HEK293 (cell line): ENCODE measurements at regions not wholly inside any gene's neighbourhood (a gene's known extent, or its start where the extent isn't known, plus 50 kb on each side); places are given as distances from the start of the nearest gene placed in this dataset.

Experiments
- CTCF ChIA-PET: fragments of 350-600 bp; formaldehyde crosslinking; extraction: SDS; loops from one replicate; lab custom pipeline; 2021; ENCODE audit warnings: antibody characterized with exemption; lab: Yijun Ruan, JAX
- POLR2A ChIA-PET: fragments of 300-600 bp; formaldehyde crosslinking; extraction: SDS; loops from one replicate; lab custom pipeline; 2020; ENCODE audit warnings: antibody characterized with exemption, inconsistent platforms; lab: Yijun Ruan, JAX
- H3K27ac ChIP-seq: fragments of 200-500 bp; sonication (Bioruptor generic); 2 replicates; pipeline ENCODE4 v1.5.1; 2014; ENCODE audit warnings: low read depth, low read length, control low read depth, inconsistent platforms; ENCODE audit errors: extremely low read depth
- H3K36me3 ChIP-seq, 2 experiments: fragments of 200-500 bp in 1 of 2; sonication (Bioruptor generic) in 1 of 2; 1 replicate in 1 of 2; 2 replicates in 1 of 2; pipeline ENCODE4 v1.5.1; 2014 to 2017; ENCODE audit warnings: inconsistent platforms in 2 of 2, low read length in 2 of 2; ENCODE audit not compliant: control insufficient read depth in 2 of 2, insufficient read depth in 1 of 2
- H3K4me1 ChIP-seq: fragments of 200-500 bp; sonication (Bioruptor generic); 2 replicates; pipeline ENCODE4 v1.5.1; 2014; ENCODE audit warnings: mild to moderate bottlenecking, low read length, inconsistent platforms; ENCODE audit not compliant: control insufficient read depth, insufficient read depth
- H3K4me3 ChIP-seq: 2 replicates; pipeline ENCODE4 v1.5.1; 2011; ENCODE audit warnings: low read depth, mild to moderate bottlenecking, control low read depth, low read length, moderate library complexity
- H3K9me3 ChIP-seq: fragments of 200-500 bp; sonication (Bioruptor generic); 2 replicates; pipeline ENCODE4 v1.5.1; 2014; ENCODE audit warnings: low read depth, low read length, inconsistent platforms; ENCODE audit not compliant: control insufficient read depth, insufficient read depth
- ATF2 ChIP-seq: fragments of 450-650 bp; formaldehyde crosslinking; IDR thresholded peaks from 2 replicates; pipeline ENCODE4 v1.5.1; 2016; ENCODE audit warnings: missing biosample characterization, missing genetic modification characterization, low read depth
- BCL11A ChIP-seq: fragments of 450-650 bp; formaldehyde crosslinking; IDR thresholded peaks from 2 replicates; pipeline ENCODE4 v1.5.1; 2016; ENCODE audit warnings: low read depth, missing biosample characterization, missing genetic modification characterization
- BCL11B ChIP-seq: fragments of 450-650 bp; formaldehyde crosslinking; IDR thresholded peaks from 2 replicates; pipeline ENCODE4 v1.5.1; 2016; ENCODE audit warnings: low read depth, missing biosample characterization, missing genetic modification characterization
- KLF7 ChIP-seq: fragments of 450-650 bp; formaldehyde crosslinking; IDR thresholded peaks from 2 replicates; pipeline ENCODE4 v1.5.1; 2016; ENCODE audit warnings: missing biosample characterization, missing genetic modification characterization, borderline replicate concordance
- MYNN ChIP-seq: fragments of 450-650 bp; formaldehyde crosslinking; IDR thresholded peaks from 2 replicates; pipeline ENCODE4 v1.5.1; 2016; ENCODE audit warnings: missing biosample characterization, missing genetic modification characterization, borderline replicate concordance
- ZBTB26 ChIP-seq: fragments of 450-650 bp; formaldehyde crosslinking; optimal IDR thresholded peaks from 2 replicates; pipeline ENCODE3; 2016; ENCODE audit warnings: missing biosample characterization, mild to moderate bottlenecking, missing genetic modification characterization
- ZBTB6 ChIP-seq: fragments of 450-650 bp; formaldehyde crosslinking; IDR thresholded peaks from 2 replicates; pipeline ENCODE4 v1.5.1; 2017; ENCODE audit warnings: missing biosample characterization, missing genetic modification characterization
- ZNF112 ChIP-seq: fragments of 450-650 bp; formaldehyde crosslinking; IDR thresholded peaks from 2 replicates; pipeline ENCODE4 v1.5.0; 2017; ENCODE audit warnings: missing biosample characterization, missing genetic modification characterization
- ZNF184 ChIP-seq: fragments of 450-650 bp; IDR thresholded peaks from 2 replicates; pipeline ENCODE4 v1.5.1; 2018; ENCODE audit warnings: missing biosample characterization, mild to moderate bottlenecking, missing genetic modification characterization
- ZNF302 ChIP-seq: fragments of 450-650 bp; formaldehyde crosslinking; IDR thresholded peaks from 2 replicates; pipeline ENCODE4 v1.5.1; 2016; ENCODE audit warnings: missing biosample characterization, missing genetic modification characterization, low read depth
- ZNF311 ChIP-seq: fragments of 450-650 bp; formaldehyde crosslinking; IDR thresholded peaks from 2 replicates; pipeline ENCODE4 v1.5.1; 2017; ENCODE audit warnings: missing biosample characterization, missing genetic modification characterization, borderline replicate concordance
- ZNF48 ChIP-seq: fragments of 450-650 bp; formaldehyde crosslinking; IDR thresholded peaks from 2 replicates; pipeline ENCODE4 v1.5.1; 2016; ENCODE audit warnings: missing biosample characterization, missing genetic modification characterization
- ZNF521 ChIP-seq: fragments of 450-650 bp; formaldehyde crosslinking; IDR thresholded peaks from 2 replicates; pipeline ENCODE4 v1.5.1; 2017; ENCODE audit warnings: missing biosample characterization, mild to moderate bottlenecking, missing genetic modification characterization
- ZNF549 ChIP-seq: fragments of 450-650 bp; IDR thresholded peaks from 2 replicates; pipeline ENCODE4 v1.5.1; 2018; ENCODE audit warnings: missing biosample characterization, missing genetic modification characterization, mild to moderate bottlenecking, inconsistent platforms, moderate library complexity
- ZNF560 ChIP-seq: fragments of 450-650 bp; formaldehyde crosslinking; IDR thresholded peaks from 2 replicates; pipeline ENCODE4 v1.5.1; 2017; ENCODE audit warnings: missing biosample characterization, missing genetic modification characterization, borderline replicate concordance
- ZNF580 ChIP-seq: fragments of 450-650 bp; formaldehyde crosslinking; IDR thresholded peaks from 2 replicates; pipeline ENCODE4 v1.5.1; 2016; ENCODE audit warnings: missing biosample characterization, missing genetic modification characterization
- ZNF585B ChIP-seq: fragments of 450-650 bp; formaldehyde crosslinking; IDR thresholded peaks from 2 replicates; pipeline ENCODE4 v1.5.1; 2016; ENCODE audit warnings: missing biosample characterization, missing genetic modification characterization
- ZNF664 ChIP-seq: fragments of 450-650 bp; formaldehyde crosslinking; IDR thresholded peaks from 2 replicates; pipeline ENCODE4 v1.5.1; 2016; ENCODE audit warnings: missing biosample characterization, missing genetic modification characterization
- ZNF768 ChIP-seq: fragments of 450-650 bp; formaldehyde crosslinking; IDR thresholded peaks from 2 replicates; pipeline ENCODE4 v1.5.1; 2018; ENCODE audit warnings: missing biosample characterization, mild to moderate bottlenecking, missing genetic modification characterization
- ZNF776 ChIP-seq: fragments of 450-650 bp; formaldehyde crosslinking; IDR thresholded peaks from 2 replicates; pipeline ENCODE4 v1.5.0; 2017; ENCODE audit warnings: missing biosample characterization, missing genetic modification characterization, borderline replicate concordance

- TF ChIP-seq ATF2 (tag by site-specific recombination) (no peak), ZNF112 (tag by site-specific recombination) (no peak), ZNF48 (no peak), MYNN (tag by site-specific recombination) (no peak)
Observed at GRCh38 chr2:107062599-107063220, 176.7 kb upstream of the ST6GAL2 start (continued).

- ChIA-PET POLR2A (no interaction called here), CTCF (no interaction called here)
- no peak overlapping the region for H3K4me3 ChIP-seq
- H3K36me3 ChIP-seq: no peaks in the 10 kb centered on the region
- H3K9me3 ChIP-seq: no peaks in the 10 kb centered on the region
- no peaks in the 10 kb centered on the region for H3K4me1 ChIP-seq
- no peak for TF ChIP-seq BCL11B (tag by site-specific recombination)
- no peak for TF ChIP-seq BCL11A (tag by site-specific recombination)
- no peak for TF ChIP-seq ZNF184 (tag by site-specific recombination)
- no peak for TF ChIP-seq ZNF664 (tag by site-specific recombination)
- no peak for TF ChIP-seq ZNF302
- TF ChIP-seq ZBTB6 (tag by site-specific recombination): no peak
- TF ChIP-seq ZNF776 (tag by site-specific recombination): no peak
- TF ChIP-seq KLF7 (tag by site-specific recombination): no peak
- no peak for TF ChIP-seq ZNF311 (tag by site-specific recombination)
- no peak for TF ChIP-seq ZNF585B
- no peak for TF ChIP-seq ZNF580 (tag by site-specific recombination)
- no peak for TF ChIP-seq ZNF768 (tag by site-specific recombination)
- TF ChIP-seq ZNF549 (tag by site-specific recombination): no peak
- TF ChIP-seq ATF2 (tag by site-specific recombination): no peak
- no peak for TF ChIP-seq ZNF521
- no peak for TF ChIP-seq ZNF560
- TF ChIP-seq ZBTB26 (tag by site-specific recombination): no peak
- H3K27ac ChIP-seq: no peak overlapping the region
Observed at GRCh38 chr2:107063228-107063627, 177.3 kb upstream of the ST6GAL2 start.
